ENCODE measurements at regions not wholly inside any gene's neighbourhood (a gene's known extent, or its start where the extent isn't known, plus 50 kb on each side); places are given as distances from the start of the nearest gene placed in this dataset.

GRCh38 chr4:138851391-138852335, 163.9 kb upstream of the NOCT start:
- DNase-seq = no peak

- DNase-seq = no peak
Observed at GRCh38 chr4:138845664-138846063, 169.9 kb upstream of the NOCT start.

- no peak for DNase-seq
Observed at GRCh38 chr4:138845054-138845453, 170.5 kb upstream of the NOCT start.

GRCh38 chr4:138843616-138844015, 172.0 kb upstream of the NOCT start:
- DNase-seq = no peak

- no peak for DNase-seq
Observed at GRCh38 chr4:138841343-138841742, 174.2 kb upstream of the NOCT start.

GRCh38 chr4:138838251-138838650, 177.3 kb upstream of the NOCT start:
- DNase-seq = no peak

GRCh38 chr4:138835832-138836533, 179.6 kb upstream of the NOCT start:
- DNase-seq = no peak

GRCh38 chr4:138833974-138834373, 181.6 kb upstream of the NOCT start:
- no peak for DNase-seq

- DNase-seq = no peak
Observed at GRCh38 chr4:138832563-138832962, 183.0 kb upstream of the NOCT start.

GRCh38 chr4:138831948-138832347, 183.6 kb upstream of the NOCT start:
- DNase-seq = no peak

GRCh38 chr4:138828926-138829325, 186.7 kb upstream of the NOCT start:
- no peak for DNase-seq

GRCh38 chr4:138826754-138827153, 188.8 kb upstream of the NOCT start:
- no peak for DNase-seq

GRCh38 chr4:138826322-138826721, 189.3 kb upstream of the NOCT start:
- no peak for DNase-seq

GRCh38 chr4:138821331-138821730, 194.2 kb upstream of the NOCT start:
- DNase-seq = no peak

- no peak for DNase-seq
Observed at GRCh38 chr4:138816875-138817274, 198.7 kb upstream of the NOCT start.

GRCh38 chr4:138815811-138816210, 199.8 kb upstream of the NOCT start:
- no peak for DNase-seq

- no peak for DNase-seq
Observed at GRCh38 chr4:138805736-138806135, 209.8 kb upstream of the NOCT start.

GRCh38 chr4:138804711-138805110, 210.9 kb upstream of the NOCT start:
- DNase-seq = no peak

- no peak for DNase-seq
Observed at GRCh38 chr4:138803051-138803450, 212.5 kb upstream of the NOCT start.

GRCh38 chr4:138802499-138802898, 213.1 kb upstream of the NOCT start:
- DNase-seq = no peak

GRCh38 chr4:138800421-138800820, 215.2 kb upstream of the NOCT start:
- DNase-seq = no peak

- DNase-seq = no peak
Observed at GRCh38 chr4:138798404-138798803, 217.2 kb upstream of the NOCT start.

GRCh38 chr4:138797646-138798045, 217.9 kb upstream of the NOCT start:
- no peak for DNase-seq

GRCh38 chr4:138796761-138797160, 218.8 kb upstream of the NOCT start:
- no peak for DNase-seq
